ENCODE measurements at regions not wholly inside any gene's neighbourhood (a gene's known extent, or its start where the extent isn't known, plus 50 kb on each side); places are given as distances from the start of the nearest gene placed in this dataset.

GRCh38 chr15:79656151-79657000 is 224.2 kb downstream of the MINAR1 start:
- H2BK120ac ChIP-seq (ENCODE audit: low read depth, low read length, poor library complexity, severe bottlenecking), result no peak overlapping the region
- no peak for DNase-seq
- H3K9me3 Mint-ChIP-seq, result peaks cover 0 to 4% of the 10 kb centered on the region in 2 experiments; a peak in 3 of 5 replicates
- H4K5ac ChIP-seq (ENCODE audit: insufficient read length, low read depth, low read length), result no peak overlapping the region
- H4K91ac ChIP-seq (ENCODE audit: insufficient read length, low read depth, low read length), result no peak overlapping the region
- no peak overlapping the region for H2AK5ac ChIP-seq (ENCODE audit: insufficient read length, low read length)
- no peak overlapping the region for H2AFZ ChIP-seq (ENCODE audit: low read length)
- no CpG with 5 or more reads among the region's 5 CpGs for WGBS (ENCODE audit: extremely low coverage, insufficient read length, low lambda C conversion rate)
- no peak overlapping the region for H2BK15ac ChIP-seq (ENCODE audit: low read depth, low read length)
- H3K27ac ChIP-seq (ENCODE audit: insufficient read length, low read depth, low read length), result no peak overlapping the region
- no peak overlapping the region for H3K14ac ChIP-seq (ENCODE audit: insufficient read depth, low read length)
- H3K27me3 ChIP-seq (ENCODE audit: insufficient read depth, low read length), result no peaks in the 10 kb centered on the region
- H3K18ac ChIP-seq (ENCODE audit: insufficient read length, low read depth, low read length), result no peak overlapping the region
- H3K27me3 Mint-ChIP-seq (ENCODE audit: low read depth), result no peaks in the 10 kb centered on the region; the same call in 1 of the 2 replicates
- no peak overlapping the region for H3K4me3 Mint-ChIP-seq
- no peak overlapping the region for H3K4me2 ChIP-seq (ENCODE audit: insufficient read depth, insufficient read length, low read length)
- no peaks in the 10 kb centered on the region for H4K20me1 ChIP-seq (ENCODE audit: control insufficient read depth, insufficient read depth, insufficient read length)
- no peak overlapping the region for H3K56ac ChIP-seq (ENCODE audit: insufficient read length, low read depth, low read length)
- no peak overlapping the region for H2BK20ac ChIP-seq (ENCODE audit: low read depth, low read length, poor library complexity, severe bottlenecking)
- no peak overlapping the region for H3K9ac ChIP-seq (ENCODE audit: extremely low read depth, insufficient read length, low read length)
- H3K4me1 Mint-ChIP-seq, result no peaks in the 10 kb centered on the region
- H3K4me1 ChIP-seq (ENCODE audit: insufficient read depth, low read length), result no peaks in the 10 kb centered on the region
- no peak overlapping the region; a peak in 1 of 7 replicates for H3K27ac Mint-ChIP-seq
- no peaks in the 10 kb centered on the region for H3K23me2 ChIP-seq (ENCODE audit: insufficient read length, low read depth, low read length, poor library complexity, severe bottlenecking)
- no peaks in the 10 kb centered on the region for H3K79me1 ChIP-seq (ENCODE audit: insufficient read depth, low read depth, low read length, poor library complexity, severe bottlenecking)
- H3K4ac ChIP-seq (ENCODE audit: low read depth, low read length), result no peak overlapping the region
- no peaks in the 10 kb centered on the region for H3K9me3 ChIP-seq (ENCODE audit: control insufficient read depth, low read depth, low read length)
- H3K79me2 ChIP-seq (ENCODE audit: insufficient read depth, low read length), result no peaks in the 10 kb centered on the region
- no peaks in the 10 kb centered on the region; a peak in 1 of 7 replicates for H3K36me3 Mint-ChIP-seq (ENCODE audit: insufficient read depth in 1 of 3, low read depth in 3 of 3)
- no peak overlapping the region for H3K23ac ChIP-seq (ENCODE audit: insufficient read length, low read depth, low read length)
- no peak overlapping the region for H4K8ac ChIP-seq (replicated peaks; ENCODE audit: insufficient read length, low read depth, low read length)
- H2BK5ac ChIP-seq (ENCODE audit: insufficient read length, low read length), result no peak overlapping the region
- no peak overlapping the region for H2BK12ac ChIP-seq (ENCODE audit: insufficient read length, low read depth, low read length)
- no peak overlapping the region for H3T11ph ChIP-seq (ENCODE audit: low read length)
- no peak for TF ChIP-seq CTCF (conservative IDR thresholded peaks at IDR 0.05)
